Thymus (tissue), 11 donors: ENCODE measurements at regions not wholly inside any gene's neighbourhood (a gene's known extent, or its start where the extent isn't known, plus 50 kb on each side); places are given as distances from the start of the nearest gene placed in this dataset.

Source experiments
- DNase-seq, 9 donors: peaks; one replicate each; pipeline ENCODE4 v3.0.0-alpha.2; 2013; ENCODE audit warnings: low spot score in 9 of 9, low read depth in 6 of 9, missing footprints in 1 of 9
- H3K27ac ChIP-seq, 2 donors: one replicate each; pipeline ENCODE4 v1.5.1; 2013; ENCODE audit warnings: control low read depth in 1 of 2, low read depth in 1 of 2, low read length in 1 of 2, mild to moderate bottlenecking in 1 of 2, moderate library complexity in 1 of 2
- H3K27me3 ChIP-seq, 2 donors: one replicate each; pipeline ENCODE4 v1.5.1; 2013; ENCODE audit warnings: low read length in 1 of 2; ENCODE audit not compliant: control insufficient read depth in 2 of 2, insufficient read depth in 1 of 2
- H3K36me3 ChIP-seq, 2 donors: one replicate each; pipeline ENCODE4 v1.5.1; 2013; ENCODE audit warnings: low read length in 1 of 2, mild to moderate bottlenecking in 1 of 2, moderate library complexity in 1 of 2; ENCODE audit not compliant: control insufficient read depth in 2 of 2, insufficient read depth in 2 of 2
- H3K4me1 ChIP-seq, 2 donors: one replicate each; pipeline ENCODE4 v1.5.1; 2013; ENCODE audit warnings: low read length in 2 of 2; ENCODE audit not compliant: control insufficient read depth in 2 of 2, insufficient read depth in 2 of 2
- H3K4me3 ChIP-seq, 2 donors: one replicate each; pipeline ENCODE4 v1.5.1; 2013; ENCODE audit warnings: low read length in 2 of 2, control low read depth in 1 of 2, mild to moderate bottlenecking in 1 of 2
- H3K9me3 ChIP-seq, 2 donors: one replicate each; pipeline ENCODE4 v1.5.1; 2013; ENCODE audit warnings: low read length in 1 of 2, mild to moderate bottlenecking in 1 of 2; ENCODE audit not compliant: control insufficient read depth in 2 of 2, insufficient read depth in 1 of 2
- WGBS: extraction: QIAGEN DNeasy Blood & Tissue Kit; methylation state at CpG from one replicate; pipeline ENCODE4 v1.1.7; 2013; 5-methylcytosine and 5-hydroxymethylcytosine counted together
- donor health status: healthy.

- H3K4me3 ChIP-seq = no peak overlapping the region
- H3K27me3 ChIP-seq = no peaks in the 10 kb centered on the region
- no peak overlapping the region for H3K27ac ChIP-seq
- no peaks in the 10 kb centered on the region for H3K4me1 ChIP-seq
- no peaks in the 10 kb centered on the region for H3K36me3 ChIP-seq
- DNase-seq = no peak
- peaks cover 0 to 4% of the 10 kb centered on the region in 2 donors for H3K9me3 ChIP-seq
- 84% methylated on average over 3 of the region's 3 CpGs for WGBS
These were observed 91.3 kb upstream of the ABI1 start for GRCh38 chr10:26952094-26952493.

- WGBS = 98% methylated on average over 1 of the region's 1 CpG
- no peaks in the 10 kb centered on the region for H3K36me3 ChIP-seq
- H3K4me1 ChIP-seq = no peaks in the 10 kb centered on the region
- no peak overlapping the region for H3K27ac ChIP-seq
- DNase-seq = no peak
- H3K9me3 ChIP-seq = peaks cover 0 to 4% of the 10 kb centered on the region in 2 donors
- no peak overlapping the region for H3K4me3 ChIP-seq
- no peaks in the 10 kb centered on the region for H3K27me3 ChIP-seq
These were observed 90.9 kb upstream of the ABI1 start for GRCh38 chr10:26951650-26952049.

- DNase-seq = no peak
- Histone ChIP-seq H3K27ac (no peak overlapping the region), H3K36me3 (no peaks in the 10 kb centered on the region), H3K27me3 (peaks cover 0 to 5% of the 10 kb centered on the region in 2 donors), H3K4me3 (no peak overlapping the region), H3K4me1 (no peaks in the 10 kb centered on the region), H3K9me3 (peaks cover 0 to 4% of the 10 kb centered on the region in 2 donors)
These were observed 90.2 kb upstream of the ABI1 start for GRCh38 chr10:26950934-26951333.

GRCh38 chr10:26946102-26946811, 85.5 kb upstream of the ABI1 start:
- Histone ChIP-seq H3K36me3 (no peaks in the 10 kb centered on the region), H3K4me3 (no peak overlapping the region), H3K4me1 (no peaks in the 10 kb centered on the region), H3K27ac (no peak overlapping the region), H3K27me3 (peaks cover 0 to 5% of the 10 kb centered on the region in 2 donors), H3K9me3 (peaks cover 0 to 4% of the 10 kb centered on the region in 2 donors)
- 69% methylated on average over 29 of the region's 29 CpGs for WGBS
- peak in 1 of 9 donors; percentile 10 for DNase-seq

GRCh38 chr10:26944261-26944882, 83.6 kb upstream of the ABI1 start:
- Histone ChIP-seq H3K4me3 (no peak overlapping the region), H3K9me3 (no peaks in the 10 kb centered on the region), H3K36me3 (no peaks in the 10 kb centered on the region), H3K27ac (no peak overlapping the region), H3K4me1 (no peaks in the 10 kb centered on the region), H3K27me3 (peaks cover 0 to 5% of the 10 kb centered on the region in 2 donors)
- 95% methylated on average over 18 of the region's 18 CpGs for WGBS
- no peak for DNase-seq

GRCh38 chr10:26939962-26940354, 79.2 kb upstream of the ABI1 start:
- Histone ChIP-seq H3K36me3 (no peaks in the 10 kb centered on the region), H3K27me3 (no peaks in the 10 kb centered on the region), H3K4me1 (no peaks in the 10 kb centered on the region), H3K27ac (no peak overlapping the region), H3K4me3 (no peak overlapping the region), H3K9me3 (no peaks in the 10 kb centered on the region)
- 97% methylated on average over 8 of the region's 8 CpGs for WGBS
- no peak for DNase-seq

GRCh38 chr10:26939290-26939961, 78.7 kb upstream of the ABI1 start:
- H3K27me3 ChIP-seq = no peaks in the 10 kb centered on the region
- no peaks in the 10 kb centered on the region for H3K36me3 ChIP-seq
- no peaks in the 10 kb centered on the region for H3K9me3 ChIP-seq
- no peak for DNase-seq
- H3K4me1 ChIP-seq = no peaks in the 10 kb centered on the region
- H3K27ac ChIP-seq = no peak overlapping the region
- 97% methylated on average over 22 of the region's 22 CpGs for WGBS
- H3K4me3 ChIP-seq = no peak overlapping the region

DNA sequence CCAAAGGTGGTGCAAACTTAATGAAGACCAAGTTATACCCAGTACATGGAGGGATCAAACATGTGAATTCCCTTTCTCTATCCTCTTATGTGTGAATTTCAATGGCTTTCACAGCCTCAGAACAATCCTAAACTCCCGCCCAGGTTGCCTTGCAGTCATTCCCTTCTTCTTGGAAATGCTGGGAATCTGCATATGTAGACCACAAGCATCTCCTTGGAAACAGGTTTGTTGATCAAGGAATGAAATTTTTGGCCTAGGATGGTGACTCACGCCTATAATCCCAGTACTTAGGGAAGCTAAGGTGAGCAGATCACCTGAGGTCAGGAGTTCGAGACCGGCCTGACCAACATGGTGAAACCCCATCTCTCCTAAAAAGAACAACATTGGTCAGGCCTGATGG, 77.8 kb upstream of the ABI1 start:
- Histone ChIP-seq H3K36me3 (no peaks in the 10 kb centered on the region), H3K4me3 (no peak overlapping the region), H3K4me1 (no peaks in the 10 kb centered on the region), H3K27ac (no peak overlapping the region), H3K27me3 (no peaks in the 10 kb centered on the region), H3K9me3 (no peaks in the 10 kb centered on the region)
- no peak for DNase-seq
- 95% methylated on average over 4 of the region's 4 CpGs for WGBS

GRCh38 chr10:26937371-26937770, 76.6 kb upstream of the ABI1 start:
- DNase-seq = no peak
- H3K4me3 ChIP-seq = no peak overlapping the region
- 96% methylated on average over 3 of the region's 3 CpGs for WGBS

More at GRCh38 chr10:26937371-26937770, 76.6 kb upstream of the ABI1 start:
- H3K4me1 ChIP-seq = no peaks in the 10 kb centered on the region
- H3K9me3 ChIP-seq = no peaks in the 10 kb centered on the region
- H3K27ac ChIP-seq = no peak overlapping the region
- H3K27me3 ChIP-seq = no peaks in the 10 kb centered on the region
- no peaks in the 10 kb centered on the region for H3K36me3 ChIP-seq
